SJSA1 (cell line): ENCODE measurements at regions not wholly inside any gene's neighbourhood (a gene's known extent, or its start where the extent isn't known, plus 50 kb on each side); places are given as distances from the start of the nearest gene placed in this dataset.

ENCODE experiments used
- DNase-seq, 2 experiments: peaks; one replicate each; pipeline ENCODE4 v3.0.0-alpha.2; 2015 to 2020; ENCODE audit warnings: low spot score in 2 of 2, low read depth in 1 of 2
- H3K27ac ChIP-seq: fragments of 250-450 bp; sonication (Bioruptor Pico); 2 replicates; pipeline ENCODE4 v1.5.1; 2020; ENCODE audit warnings: mild to moderate bottlenecking, moderate library complexity
- H3K27me3 ChIP-seq: fragments of 250-450 bp; sonication (Bioruptor Pico); replicated peaks from 2 replicates; pipeline ENCODE4 v1.5.1; 2020; ENCODE audit warnings: mild to moderate bottlenecking, moderate library complexity
- H3K36me3 ChIP-seq: fragments of 250-450 bp; sonication (Bioruptor Pico); 2 replicates; pipeline ENCODE4 v1.5.1; 2020; ENCODE audit warnings: mild to moderate bottlenecking
- H3K4me1 ChIP-seq: fragments of 250-450 bp; sonication (Bioruptor Pico); replicated peaks from 2 replicates; pipeline ENCODE4 v1.6.1; 2021; ENCODE audit warnings: mild to moderate bottlenecking
- H3K4me3 ChIP-seq: fragments of 250-450 bp; sonication (Bioruptor Pico); 2 replicates; pipeline ENCODE4 v1.5.1; 2020; ENCODE audit warnings: mild to moderate bottlenecking
- H3K9me3 ChIP-seq: fragments of 250-450 bp; sonication (Bioruptor Pico); replicated peaks from 2 replicates; pipeline ENCODE4 v1.5.1; 2020; ENCODE audit warnings: mild to moderate bottlenecking

DNA sequence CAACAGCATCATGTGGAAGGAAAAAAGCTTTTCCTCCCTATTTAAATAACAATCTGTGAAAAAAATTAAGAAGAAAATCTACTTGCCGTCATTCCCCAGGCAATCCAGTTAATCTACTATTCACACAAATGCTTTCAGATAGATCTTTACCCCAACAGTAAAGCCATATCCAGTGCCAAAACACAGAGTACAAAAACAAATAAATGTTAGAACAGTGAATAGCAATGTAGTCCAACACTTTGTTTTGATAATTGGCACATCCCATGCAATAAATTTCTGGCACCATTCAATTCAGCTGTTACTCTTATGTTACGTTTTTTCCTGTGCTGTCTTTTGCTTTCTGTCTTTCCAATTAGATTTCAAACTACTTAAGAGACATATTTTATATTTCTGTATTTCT, 2245.5 kb upstream of the WWC1 start:
- Histone ChIP-seq H3K9me3 (peaks cover 5% of the 10 kb centered on the region), H3K36me3 (no peaks in the 10 kb centered on the region), H3K27me3 (no peaks in the 10 kb centered on the region), H3K4me1 (no peaks in the 10 kb centered on the region), H3K27ac (no peak overlapping the region), H3K4me3 (no peak overlapping the region)
- DNase-seq = no peak

DNA sequence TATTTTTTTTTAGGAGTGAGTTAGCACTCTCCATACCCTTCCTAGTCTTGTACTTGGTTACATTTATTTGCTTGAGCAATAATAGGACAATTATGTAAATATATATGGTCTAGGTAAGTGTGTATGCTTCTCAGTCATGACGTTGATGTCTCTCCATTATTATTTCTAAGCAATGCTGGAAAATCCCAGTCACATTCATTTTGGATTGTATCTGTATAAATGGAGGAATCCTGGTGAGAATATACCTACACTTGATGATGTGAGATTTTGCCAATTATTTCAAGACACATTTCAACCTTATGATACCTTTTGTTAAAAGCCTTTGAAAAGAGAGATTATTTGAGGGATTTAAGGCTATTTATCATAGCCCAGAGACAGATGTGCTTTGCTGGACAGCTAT, 2244.5 kb upstream of the WWC1 start:
- H3K4me1 ChIP-seq = no peaks in the 10 kb centered on the region
- peaks cover 8% of the 10 kb centered on the region for H3K9me3 ChIP-seq
- H3K27me3 ChIP-seq = no peaks in the 10 kb centered on the region
- no peak overlapping the region for H3K4me3 ChIP-seq
- no peak for DNase-seq
- no peaks in the 10 kb centered on the region for H3K36me3 ChIP-seq
- no peak overlapping the region for H3K27ac ChIP-seq

DNA sequence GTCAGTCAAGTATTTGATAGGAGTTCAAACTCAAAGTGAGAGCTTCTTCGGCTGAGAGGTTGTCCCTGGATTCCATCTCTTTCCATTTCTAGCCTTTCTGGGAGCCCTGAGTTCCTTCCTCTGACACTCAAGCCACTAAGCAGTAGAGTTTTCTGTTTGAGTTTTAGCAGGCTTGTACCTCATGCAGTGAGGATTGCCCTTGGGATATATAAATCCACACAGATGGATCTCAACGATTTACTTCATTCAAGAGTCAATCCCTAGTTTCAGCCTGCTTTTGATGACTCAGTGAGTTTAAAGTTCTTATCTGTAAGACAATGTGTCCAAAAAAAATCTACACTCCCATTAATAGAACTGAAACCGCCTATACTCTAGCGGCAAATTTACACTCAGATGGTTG, 2240.9 kb upstream of the WWC1 start:
- no peak for DNase-seq

DNA sequence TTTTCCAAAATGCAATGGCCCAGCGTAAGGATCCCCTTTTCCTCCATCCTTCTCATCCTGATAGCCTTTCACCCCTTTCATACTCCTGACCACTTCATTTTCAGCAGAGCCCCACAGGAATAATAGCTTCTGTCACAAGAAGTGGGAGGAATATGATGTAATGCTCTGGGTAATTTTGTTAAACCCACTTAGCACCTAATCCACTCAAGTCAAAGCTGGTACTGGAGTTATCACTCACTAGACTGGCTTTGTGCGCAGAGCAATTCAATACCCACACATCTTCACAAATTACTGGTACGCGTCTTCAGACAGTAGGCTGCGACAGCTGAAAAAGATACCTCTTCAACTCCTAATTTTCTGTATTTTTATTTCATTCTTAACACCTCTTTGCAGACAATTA, 2232.8 kb upstream of the WWC1 start:
- Histone ChIP-seq H3K27ac (no peak overlapping the region), H3K4me1 (no peaks in the 10 kb centered on the region), H3K36me3 (no peaks in the 10 kb centered on the region), H3K4me3 (no peak overlapping the region), H3K9me3 (peaks cover 14% of the 10 kb centered on the region), H3K27me3 (no peaks in the 10 kb centered on the region)
- no peak for DNase-seq

More for the DNA sequence above, 2240.9 kb upstream of the WWC1 start:
- Histone ChIP-seq H3K36me3 (no peaks in the 10 kb centered on the region), H3K4me1 (no peaks in the 10 kb centered on the region), H3K27ac (no peak overlapping the region), H3K9me3 (peaks cover 14% of the 10 kb centered on the region), H3K4me3 (no peak overlapping the region), H3K27me3 (no peaks in the 10 kb centered on the region)

DNA sequence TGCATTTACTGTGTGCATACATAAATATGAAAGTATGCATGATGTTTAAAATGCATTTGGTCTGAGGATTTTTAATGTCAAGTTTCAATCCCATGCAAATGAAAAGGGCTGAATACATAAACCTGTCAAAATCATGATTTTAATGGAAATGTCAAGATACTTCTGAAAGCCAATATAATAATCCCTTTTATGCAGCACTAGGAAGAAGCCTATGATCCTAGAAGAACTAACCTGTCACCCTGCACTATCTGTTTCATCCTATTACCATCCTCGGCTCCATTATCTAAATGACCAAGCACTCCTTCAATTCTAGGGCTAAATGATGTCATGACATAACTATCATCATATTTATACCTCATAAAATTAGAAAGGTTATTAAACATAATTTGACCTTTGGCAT, 2229.4 kb upstream of the WWC1 start:
- DNase-seq = no peak
- H3K36me3 ChIP-seq = no peaks in the 10 kb centered on the region
- H3K9me3 ChIP-seq = peaks cover 27% of the 10 kb centered on the region
- no peak overlapping the region for H3K4me3 ChIP-seq
- H3K27me3 ChIP-seq = no peaks in the 10 kb centered on the region
- H3K4me1 ChIP-seq = no peaks in the 10 kb centered on the region
- H3K27ac ChIP-seq = no peak overlapping the region

DNA sequence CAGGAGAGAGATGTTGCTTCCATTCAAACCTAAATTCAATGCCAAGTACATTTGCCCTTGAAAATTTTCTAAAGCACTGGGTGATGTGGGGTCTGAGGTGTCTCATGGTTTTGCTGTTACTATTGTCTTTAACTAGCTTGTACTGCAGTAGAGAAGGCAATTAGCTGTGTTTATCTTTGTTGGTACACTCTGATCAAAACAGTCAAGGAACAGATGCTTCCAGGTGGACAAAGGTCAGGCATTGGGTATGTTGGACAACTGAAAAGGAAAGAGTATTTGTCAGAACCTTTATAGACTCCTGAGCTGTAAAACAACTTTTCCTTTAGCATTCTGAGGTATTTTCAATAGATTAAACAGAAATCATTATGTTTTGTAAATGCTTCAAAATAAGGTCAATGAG, 2228.7 kb upstream of the WWC1 start:
- peaks cover 27% of the 10 kb centered on the region for H3K9me3 ChIP-seq
- no peaks in the 10 kb centered on the region for H3K4me1 ChIP-seq
- no peaks in the 10 kb centered on the region for H3K27me3 ChIP-seq
- DNase-seq = no peak
- H3K27ac ChIP-seq = no peak overlapping the region
- no peaks in the 10 kb centered on the region for H3K36me3 ChIP-seq
- no peak overlapping the region for H3K4me3 ChIP-seq

DNA sequence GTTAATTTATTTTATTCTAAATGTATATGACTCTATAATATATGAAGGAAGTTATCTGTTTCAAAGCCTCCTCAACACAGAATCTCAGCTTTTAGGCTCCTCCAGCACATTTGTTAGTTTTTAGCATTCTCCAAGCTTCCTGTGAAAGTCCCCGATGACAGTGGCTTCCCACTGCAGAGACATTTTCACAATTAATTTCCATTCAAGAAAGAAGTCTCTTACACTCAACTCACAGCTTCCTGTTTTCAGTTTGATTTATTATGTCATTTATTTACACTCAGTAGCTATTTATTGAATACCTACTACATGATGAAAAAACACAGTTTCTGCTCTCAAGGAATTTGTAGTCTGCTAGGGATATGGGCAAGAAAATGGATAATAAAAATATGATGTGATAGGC, 2228.2 kb upstream of the WWC1 start:
- Histone ChIP-seq H3K36me3 (no peaks in the 10 kb centered on the region), H3K4me3 (no peak overlapping the region), H3K9me3 (peaks cover 27% of the 10 kb centered on the region), H3K4me1 (no peaks in the 10 kb centered on the region), H3K27ac (no peak overlapping the region), H3K27me3 (no peaks in the 10 kb centered on the region)
- DNase-seq = no peak

DNA sequence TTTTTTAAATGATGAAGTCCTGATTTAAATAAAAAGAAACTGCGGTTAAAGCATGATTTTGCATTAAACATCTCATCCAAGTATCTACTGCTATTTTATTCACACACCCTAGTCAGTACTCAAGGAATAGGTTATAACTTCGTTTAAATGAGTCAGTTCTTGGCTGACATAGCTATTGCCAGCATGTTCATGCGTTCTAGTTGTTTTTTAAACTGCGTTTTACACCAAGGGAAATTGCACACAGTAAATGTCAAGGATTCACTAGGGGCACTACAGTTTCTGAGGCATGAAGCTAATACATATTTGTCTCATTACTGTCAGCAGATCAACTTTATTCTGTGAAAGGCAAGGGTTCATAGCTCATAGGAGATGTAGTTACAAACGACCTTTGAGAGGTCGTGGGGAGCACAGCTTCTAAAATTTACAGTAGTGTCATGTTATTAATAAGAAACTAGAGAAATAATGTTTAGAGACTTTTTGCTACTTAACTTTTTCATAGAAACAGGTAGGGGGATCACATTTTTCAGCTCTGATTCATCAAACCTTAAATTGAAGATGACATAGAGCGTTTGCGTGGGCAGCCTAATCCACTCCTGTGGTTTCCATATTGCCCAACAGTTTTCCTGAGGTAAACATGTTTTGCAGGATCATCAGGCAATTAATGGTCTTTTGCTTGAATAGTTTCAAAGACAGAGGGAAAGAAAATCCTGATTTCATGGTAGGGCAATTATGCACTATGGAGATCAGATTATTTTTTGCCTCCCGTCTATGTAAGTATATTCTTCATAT, 2222.7 kb upstream of the WWC1 start:
- peaks cover 21% of the 10 kb centered on the region; the same call in 1 of the 2 replicates for H3K9me3 ChIP-seq
- no peak overlapping the region for H3K4me3 ChIP-seq
- no peaks in the 10 kb centered on the region for H3K36me3 ChIP-seq
- no peak overlapping the region for H3K27ac ChIP-seq
- DNase-seq = no peak
- H3K27me3 ChIP-seq = no peaks in the 10 kb centered on the region
- H3K4me1 ChIP-seq = no peaks in the 10 kb centered on the region

DNA sequence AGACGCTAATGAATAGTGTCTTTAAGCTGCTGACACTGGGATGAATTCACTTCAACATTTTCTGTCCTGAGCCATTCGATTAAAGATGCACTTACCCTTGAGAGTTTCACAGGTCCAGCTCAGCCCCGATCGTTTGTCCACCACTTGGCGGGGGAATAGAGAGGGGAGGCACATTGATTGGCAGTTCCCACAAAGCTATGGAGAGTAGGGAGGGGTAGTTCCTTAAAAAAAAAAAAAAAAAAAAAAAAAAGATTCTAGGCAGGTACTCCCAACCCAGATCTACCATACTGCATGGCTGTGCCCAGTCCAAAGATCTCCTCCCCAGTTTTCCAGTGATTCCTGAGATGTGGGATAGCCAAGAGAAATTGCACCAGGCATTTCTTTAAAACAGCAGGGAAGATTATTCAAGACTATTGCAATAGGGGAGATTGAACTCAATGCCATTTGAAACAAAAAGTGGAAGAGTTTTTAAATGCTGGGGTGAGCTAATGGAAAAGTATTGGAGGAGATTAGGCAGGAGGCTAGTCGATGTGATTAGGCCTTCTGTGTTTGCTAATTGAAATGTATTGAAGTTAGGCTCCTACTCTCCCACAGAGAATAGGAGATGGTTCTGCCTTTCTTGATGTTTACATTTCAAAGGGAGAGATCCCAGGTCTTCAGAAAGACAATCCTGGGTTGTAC, 2217.4 kb upstream of the WWC1 start:
- Histone ChIP-seq H3K36me3 (no peaks in the 10 kb centered on the region), H3K9me3 (peaks cover 14% of the 10 kb centered on the region), H3K4me1 (no peaks in the 10 kb centered on the region)

DNA sequence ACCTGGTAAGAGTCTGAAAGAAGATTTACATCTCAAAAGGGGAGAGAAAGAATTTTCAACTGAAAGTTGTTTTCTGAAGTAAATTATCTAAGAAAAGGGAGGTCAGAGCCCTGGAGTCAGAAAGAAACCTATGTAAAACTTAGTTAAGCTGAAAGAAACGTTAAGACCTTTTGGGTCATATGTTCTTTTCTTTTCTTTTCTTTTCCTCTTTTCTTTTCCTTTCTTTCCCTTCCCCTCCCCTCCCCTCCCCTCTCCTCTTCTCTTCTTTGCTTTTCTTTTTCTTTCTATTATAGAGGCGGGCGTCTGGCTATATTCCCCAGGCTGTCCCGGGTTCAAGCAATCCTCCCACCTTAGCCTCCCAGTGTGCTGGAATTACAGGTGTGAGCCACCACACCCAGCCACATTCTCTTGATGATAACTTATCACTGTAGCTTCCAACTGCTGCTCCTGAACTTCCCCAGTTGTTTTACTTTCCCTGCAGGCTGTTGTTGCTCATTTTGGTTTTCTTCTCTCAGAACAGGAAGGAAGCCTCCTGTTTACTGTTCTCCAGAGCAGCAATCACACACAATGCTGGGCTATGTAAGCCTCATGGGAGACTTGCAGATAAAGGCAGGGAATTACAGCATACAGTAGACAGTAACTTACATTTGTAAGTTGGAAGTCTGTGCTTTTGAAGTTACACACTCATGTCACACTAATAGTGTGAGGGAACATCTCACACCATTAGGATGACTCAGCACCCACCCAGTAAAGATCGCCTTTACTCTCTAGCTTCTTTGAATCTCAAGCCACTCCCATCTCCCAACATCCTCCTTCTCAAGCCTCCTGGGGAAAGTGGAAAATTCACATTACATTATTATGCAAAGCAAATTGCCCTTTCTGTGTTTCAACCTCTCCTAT, 2216.6 kb upstream of the WWC1 start:
- no peak overlapping the region for H3K27ac ChIP-seq
- DNase-seq = no peak

More for the DNA sequence above, 2217.4 kb upstream of the WWC1 start:
- no peak for DNase-seq
- Histone ChIP-seq H3K27me3 (no peaks in the 10 kb centered on the region), H3K4me3 (no peak overlapping the region), H3K27ac (no peak overlapping the region)

DNA sequence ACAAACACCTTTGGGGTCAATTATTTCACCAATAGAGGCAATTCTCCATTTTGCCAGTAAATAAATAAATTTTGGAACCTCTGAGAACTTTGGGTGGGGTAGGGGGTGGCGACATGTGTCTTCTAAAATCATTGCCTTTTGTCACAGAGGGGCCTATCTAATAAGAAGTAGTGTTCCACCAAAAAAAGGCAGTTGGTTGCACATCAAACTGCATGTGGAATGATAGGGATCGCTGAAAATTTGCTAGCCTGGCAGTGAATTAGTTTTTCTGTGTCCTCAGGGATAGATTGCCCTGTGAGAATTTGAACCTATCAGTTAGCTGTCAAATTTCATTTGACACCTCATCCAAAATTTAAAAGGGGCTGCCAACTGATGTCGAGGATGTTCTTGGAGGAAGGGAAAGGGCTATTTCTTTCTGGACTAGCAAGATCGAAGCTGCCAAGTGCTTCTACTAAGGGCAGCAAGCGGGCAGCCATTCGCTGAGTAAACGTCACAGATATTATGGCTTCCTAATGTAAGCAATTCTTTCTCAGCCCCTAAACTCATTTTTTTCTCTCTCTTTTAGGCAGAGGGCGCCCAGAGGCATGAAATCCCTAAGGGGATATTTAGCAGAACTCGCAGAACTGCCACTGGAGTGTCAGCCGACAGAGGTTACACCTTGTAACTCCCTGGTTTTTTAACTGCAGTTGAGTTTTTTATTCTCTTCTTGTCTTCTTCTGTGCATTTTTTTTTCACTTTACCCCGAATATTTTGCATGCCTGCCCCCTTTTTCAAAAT, 2208.1 kb upstream of the WWC1 start:
- Histone ChIP-seq H3K4me1 (no peaks in the 10 kb centered on the region), H3K27me3 (no peaks in the 10 kb centered on the region), H3K36me3 (no peaks in the 10 kb centered on the region), H3K27ac (no peak overlapping the region), H3K4me3 (no peak overlapping the region), H3K9me3 (peaks cover 11% of the 10 kb centered on the region)
- no peak for DNase-seq

More for the DNA sequence above, 2216.6 kb upstream of the WWC1 start:
- Histone ChIP-seq H3K4me1 (no peaks in the 10 kb centered on the region), H3K36me3 (no peaks in the 10 kb centered on the region), H3K9me3 (peaks cover 15% of the 10 kb centered on the region), H3K4me3 (no peak overlapping the region), H3K27me3 (no peaks in the 10 kb centered on the region)

DNA sequence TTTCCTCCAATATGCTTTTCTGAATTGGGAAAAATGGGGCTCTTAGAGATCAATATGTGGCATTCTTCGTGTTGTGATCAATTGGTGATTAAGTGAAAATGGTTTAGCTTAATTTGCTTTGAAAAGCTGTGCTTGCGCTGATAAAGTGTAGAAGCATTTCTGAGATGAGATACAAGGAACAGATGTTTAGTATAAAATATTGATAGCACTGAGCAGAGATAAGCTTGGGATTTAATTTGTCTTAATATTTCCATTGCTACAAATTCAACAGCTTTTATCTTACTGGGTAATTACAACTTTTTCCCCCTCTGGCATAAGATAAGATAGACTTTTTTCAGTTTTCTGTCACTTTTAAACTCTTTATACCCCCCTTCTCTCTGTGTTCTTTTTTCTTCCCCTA, 2204.9 kb upstream of the WWC1 start:
- H3K4me1 ChIP-seq = no peaks in the 10 kb centered on the region
- H3K27ac ChIP-seq = no peak overlapping the region
- H3K9me3 ChIP-seq = peaks cover 21% of the 10 kb centered on the region
- H3K36me3 ChIP-seq = no peaks in the 10 kb centered on the region
- no peak overlapping the region for H3K4me3 ChIP-seq
- H3K27me3 ChIP-seq = no peaks in the 10 kb centered on the region
- DNase-seq = no peak

DNA sequence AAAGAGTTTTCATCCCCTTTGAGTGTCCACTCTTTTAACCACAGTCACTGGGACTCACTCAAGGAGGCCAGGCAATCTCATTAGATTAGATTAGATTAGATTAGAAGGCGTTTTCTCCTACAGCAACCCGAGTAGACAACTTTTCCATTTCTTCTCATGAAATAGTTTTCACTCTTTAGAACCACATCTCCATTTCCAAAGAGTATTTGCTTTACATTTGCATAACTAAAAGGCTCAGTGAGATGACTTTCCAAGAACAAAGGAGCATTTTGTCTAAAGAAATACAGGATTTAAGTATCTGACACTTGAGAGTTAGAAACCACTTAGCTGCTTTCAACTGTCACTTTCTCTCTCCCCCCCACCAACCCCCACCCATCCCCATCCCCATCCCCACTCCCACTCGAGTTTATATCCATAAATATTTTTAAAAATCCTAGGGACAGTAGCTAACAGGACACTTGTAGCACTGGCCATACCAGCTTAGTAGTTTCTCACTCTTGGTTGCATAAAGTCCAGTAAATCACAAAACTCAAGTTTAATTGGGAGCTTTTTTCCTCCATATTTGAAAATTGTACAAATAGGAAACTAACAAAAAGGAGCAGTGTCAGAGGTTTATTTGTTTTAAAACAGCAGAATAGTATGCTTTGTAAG, 2202.9 kb upstream of the WWC1 start:
- Histone ChIP-seq H3K9me3 (peaks cover 22% of the 10 kb centered on the region; the same call in 1 of the 2 replicates), H3K4me3 (no peak overlapping the region), H3K4me1 (no peaks in the 10 kb centered on the region), H3K27ac (no peak overlapping the region), H3K27me3 (no peaks in the 10 kb centered on the region), H3K36me3 (no peaks in the 10 kb centered on the region)
- no peak for DNase-seq
